GM19467 (cell line): ENCODE measurements at regions not wholly inside any gene's neighbourhood (a gene's known extent, or its start where the extent isn't known, plus 50 kb on each side); places are given as distances from the start of the nearest gene placed in this dataset.

ENCODE experiments used
- ATAC-seq: cut with Tn5 transposase; IDR thresholded peaks from one replicate; pipeline ENCODE4 v1.9.1; 2021; ENCODE audit warnings: mild to moderate bottlenecking, moderate library complexity; ENCODE audit not compliant: unreplicated experiment

DNA sequence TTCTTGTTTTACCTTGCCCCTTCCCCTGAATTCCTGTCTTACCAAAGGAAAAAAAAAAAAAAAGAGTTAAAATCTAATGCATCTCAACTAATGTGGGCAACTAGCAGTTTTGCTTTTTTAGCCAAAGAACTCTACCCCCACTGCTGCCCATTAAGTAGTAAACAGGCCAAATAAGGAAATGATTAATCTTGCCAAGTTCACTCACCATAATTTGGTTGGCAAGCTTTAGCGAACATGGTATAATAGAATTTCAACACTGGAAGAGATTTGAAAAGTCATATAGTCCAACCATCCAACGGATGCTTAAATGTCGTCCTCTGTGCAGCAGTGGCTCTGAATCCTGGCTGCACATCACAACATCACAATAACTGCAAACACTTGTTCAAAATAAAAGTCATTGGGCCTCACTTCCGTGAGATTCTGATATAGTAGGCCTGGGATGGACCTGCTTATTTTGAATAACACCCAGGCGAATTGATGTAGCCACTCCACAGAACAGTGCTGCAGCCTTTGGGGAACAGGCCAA lies 142.0 kb upstream of the UBE2E1 start:
- no peak for ATAC-seq

DNA sequence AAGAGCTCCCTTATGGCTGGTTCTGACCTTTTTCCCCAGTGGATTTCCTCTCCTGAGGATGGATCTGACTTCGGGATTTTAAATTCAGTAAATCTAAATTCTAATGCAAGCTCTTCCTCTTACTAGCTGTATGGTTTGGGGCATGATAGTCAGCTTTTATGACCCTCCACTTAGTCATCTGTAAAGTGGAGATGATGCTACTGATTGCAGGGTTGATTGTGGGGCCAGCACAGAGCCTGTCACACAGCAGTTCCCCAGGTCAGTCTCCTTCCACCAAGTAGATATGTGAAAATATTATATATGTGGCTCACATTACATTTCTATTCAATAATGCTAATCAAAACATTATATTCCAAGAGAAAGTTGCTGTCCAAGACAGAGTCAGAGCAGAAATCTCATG lies 141.3 kb upstream of the UBE2E1 start:
- ATAC-seq: no peak

DNA sequence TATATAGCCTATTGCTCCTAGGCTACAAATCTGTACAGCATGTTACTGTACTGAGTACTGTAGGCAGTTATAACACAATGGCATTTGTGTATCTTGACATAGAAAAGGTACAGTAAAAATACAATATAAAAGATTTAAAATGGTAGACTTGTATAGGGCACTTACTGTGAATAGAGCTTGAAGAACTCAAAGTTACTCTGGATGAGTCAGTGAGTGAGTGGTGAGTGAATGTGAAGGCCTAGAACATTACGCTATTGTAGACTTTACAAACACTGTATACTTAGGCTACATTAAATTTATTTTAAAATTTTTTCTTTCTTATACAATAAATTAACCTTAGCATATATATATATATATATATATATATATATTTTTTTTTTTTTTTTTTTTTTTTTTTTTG lies 140.0 kb upstream of the UBE2E1 start:
- no peak for ATAC-seq

DNA sequence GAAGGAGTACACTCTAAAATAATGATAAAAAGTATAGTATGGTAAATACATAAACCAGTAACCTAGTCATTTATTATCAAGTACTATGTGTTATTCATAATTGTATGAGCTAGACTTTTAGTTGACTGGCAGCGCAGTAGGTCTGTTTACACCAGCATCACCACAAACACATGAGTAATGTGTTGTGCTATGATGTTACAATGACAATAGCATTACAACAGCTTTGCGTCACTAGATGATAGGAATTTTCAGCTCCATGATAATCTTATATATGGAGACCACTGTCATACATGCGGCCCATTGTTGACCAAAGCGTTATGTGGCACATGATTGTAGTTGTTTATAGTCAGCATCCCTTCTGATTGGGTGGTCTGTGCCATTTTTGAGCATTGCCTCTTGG lies 138.9 kb upstream of the UBE2E1 start:
- ATAC-seq: no peak

DNA sequence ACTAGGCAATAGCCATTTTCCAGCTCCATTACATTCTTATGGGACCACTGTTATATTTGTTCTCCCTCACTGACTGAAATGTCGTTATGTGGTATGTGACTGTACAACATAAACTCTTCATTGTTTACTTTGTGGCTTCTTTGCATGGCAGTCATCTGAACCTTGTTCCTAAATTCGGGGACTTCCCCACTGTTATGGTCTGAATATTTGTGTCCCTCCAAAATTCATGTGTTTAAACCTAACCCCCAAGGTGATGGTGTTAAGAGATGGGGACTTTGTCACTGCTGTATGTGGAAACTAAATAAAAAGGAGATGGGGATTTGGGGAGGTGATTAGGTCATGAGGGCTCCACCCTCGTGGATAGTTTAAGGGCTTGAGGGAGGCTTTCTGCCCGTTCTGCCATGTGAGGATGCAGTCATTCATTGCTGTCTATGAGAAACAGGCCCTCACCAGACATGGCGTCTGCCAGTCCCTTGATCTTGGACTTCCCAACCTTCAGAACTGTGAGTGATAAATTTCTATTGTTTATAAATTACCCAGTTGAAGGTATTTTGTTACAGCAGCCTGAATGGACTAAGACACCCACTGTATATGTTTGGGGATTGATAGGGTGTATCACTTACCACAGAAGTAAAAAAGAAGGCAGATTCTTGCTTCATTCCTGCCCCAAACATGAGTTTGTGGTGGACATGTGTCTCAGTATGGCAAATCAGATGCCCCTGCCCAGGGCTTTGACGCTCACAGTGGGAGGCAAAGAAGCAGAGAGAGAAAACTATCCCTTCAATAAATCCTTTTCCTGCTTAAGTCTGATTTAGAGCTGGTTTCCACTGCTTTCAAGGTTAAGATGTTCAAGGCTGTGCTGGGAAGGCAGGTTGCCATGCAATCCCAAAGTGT lies 138.0 kb upstream of the UBE2E1 start:
- ATAC-seq: no peak

DNA sequence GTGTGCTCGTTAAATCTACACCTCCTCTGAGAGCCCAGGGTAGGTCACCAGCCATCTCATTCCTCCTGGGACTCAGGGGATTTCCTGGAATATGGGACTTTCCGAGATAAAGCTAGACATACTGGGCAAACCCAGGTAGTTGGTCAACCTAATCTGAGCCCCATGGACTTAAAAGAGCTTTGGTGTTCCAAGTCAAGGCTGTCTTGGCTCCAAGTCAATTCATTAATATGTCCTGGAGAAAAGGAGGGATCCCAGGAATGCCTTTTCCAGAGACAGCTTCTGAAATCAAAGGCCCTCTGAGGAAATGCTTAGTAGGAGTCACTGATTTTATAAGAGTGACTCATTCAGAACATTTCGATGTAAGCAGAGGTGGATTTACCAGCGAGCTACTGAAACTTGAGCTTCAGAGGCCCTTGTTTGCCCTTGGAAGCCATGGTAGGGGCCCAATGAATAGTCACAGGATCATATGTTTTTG lies 137.3 kb upstream of the UBE2E1 start:
- no peak for ATAC-seq

DNA sequence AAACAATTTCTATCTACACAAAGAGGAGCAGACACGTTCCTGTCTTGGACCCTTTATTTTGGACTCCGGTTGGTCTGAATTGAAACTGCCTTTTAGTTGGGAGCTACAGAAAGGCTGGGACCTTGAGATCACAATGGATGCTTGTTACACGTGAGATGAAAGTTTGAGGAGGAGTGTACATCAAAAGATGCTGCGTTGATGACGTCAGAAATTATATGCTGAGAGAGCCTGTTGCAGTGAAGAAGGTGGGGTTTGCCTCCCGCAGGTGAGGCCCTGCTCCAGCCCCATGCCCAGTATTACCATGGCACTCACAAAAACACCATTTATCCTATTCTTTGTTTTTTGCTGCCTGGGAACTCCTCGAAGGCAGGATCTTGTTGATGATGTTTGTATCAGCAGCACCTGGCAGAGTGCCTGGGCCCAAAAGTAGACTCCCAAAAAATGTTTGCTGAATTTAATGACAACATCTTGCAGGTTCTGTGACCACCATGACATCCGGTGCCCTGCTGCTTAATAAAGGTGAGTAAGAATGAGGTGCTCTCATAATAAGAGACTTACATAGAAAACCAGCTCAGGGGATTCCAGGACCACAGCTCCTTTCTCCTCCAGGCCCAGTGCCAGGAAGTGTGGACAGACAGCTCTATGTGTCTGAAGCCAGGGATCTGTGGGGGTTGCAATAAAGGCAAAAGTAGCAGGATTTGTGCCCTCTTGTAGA lies 136.1 kb upstream of the UBE2E1 start:
- no peak for ATAC-seq

DNA sequence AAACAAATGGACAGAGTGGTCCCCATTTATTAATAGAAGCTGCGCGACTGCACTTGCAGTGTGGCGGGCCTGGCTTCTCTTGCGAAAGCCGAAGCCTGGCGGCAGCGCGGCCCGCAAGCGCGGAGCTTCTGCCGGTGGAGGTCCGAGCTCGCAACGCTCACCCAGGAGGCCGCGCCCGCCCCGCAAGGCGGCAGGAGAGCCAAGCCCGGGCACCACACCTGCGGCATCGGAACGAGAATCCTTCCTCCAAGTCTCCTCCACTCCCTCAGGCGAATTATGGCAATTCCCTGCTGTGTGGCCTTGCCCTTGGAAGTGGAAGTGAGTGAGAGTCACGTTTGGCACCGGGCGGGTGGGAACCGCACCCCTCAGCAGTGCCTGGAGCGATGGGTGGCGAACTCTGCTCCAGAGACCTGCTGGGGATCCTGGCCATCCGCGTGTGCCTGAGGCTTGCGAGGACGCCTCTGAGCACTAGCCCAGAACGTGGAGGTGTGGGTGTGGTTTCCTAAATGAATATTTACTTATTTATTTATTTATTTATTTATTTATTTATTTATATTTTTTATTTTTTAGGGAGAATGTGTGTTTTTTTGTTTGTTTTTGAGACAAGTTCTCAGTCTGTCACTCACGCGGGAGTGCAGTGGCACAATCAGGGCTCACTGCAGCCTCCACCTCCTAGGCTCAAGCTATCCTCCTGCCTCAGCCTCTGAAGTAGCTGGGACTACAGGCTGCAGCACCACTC lies 133.7 kb upstream of the UBE2E1 start:
- ATAC-seq: no peak

DNA sequence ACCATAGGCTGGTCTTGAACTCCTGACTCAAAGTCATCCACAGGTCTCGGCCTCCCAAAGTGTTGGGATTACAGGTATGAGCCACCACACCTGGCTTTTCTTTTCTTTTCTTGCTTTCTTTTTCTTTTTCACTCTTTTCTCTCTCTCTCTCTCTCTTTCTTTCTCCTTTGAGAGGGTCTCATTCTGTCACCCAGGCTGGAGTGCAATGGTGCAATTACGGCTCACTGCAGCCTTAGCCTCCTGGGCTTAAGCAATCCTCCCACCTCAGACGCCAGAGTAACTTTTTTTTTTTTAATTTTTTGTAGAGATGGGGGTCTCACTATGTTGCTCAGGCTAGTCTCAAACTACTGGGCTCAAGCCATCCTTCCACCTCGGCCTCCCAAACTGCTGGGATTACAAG lies 133.1 kb upstream of the UBE2E1 start:
- no peak for ATAC-seq

DNA sequence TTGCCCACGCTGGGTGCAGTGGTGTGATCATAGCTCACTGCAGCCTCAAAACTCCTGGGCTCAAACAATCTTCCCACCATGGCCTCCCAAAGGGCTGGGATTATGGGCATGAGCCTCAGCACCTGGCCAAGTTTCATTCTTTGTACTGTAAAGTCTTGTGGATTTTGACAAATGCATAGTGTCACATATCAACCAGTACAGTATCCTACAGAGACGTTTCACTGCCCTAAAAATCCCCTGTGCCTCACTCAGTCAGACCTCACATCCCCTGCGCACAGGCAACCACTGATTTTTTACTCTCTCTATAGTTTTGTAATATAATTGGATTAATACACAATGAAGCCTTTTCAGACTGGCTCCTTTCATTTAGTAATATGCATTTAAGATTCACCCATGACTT lies 130.7 kb upstream of the UBE2E1 start:
- ATAC-seq: no peak

DNA sequence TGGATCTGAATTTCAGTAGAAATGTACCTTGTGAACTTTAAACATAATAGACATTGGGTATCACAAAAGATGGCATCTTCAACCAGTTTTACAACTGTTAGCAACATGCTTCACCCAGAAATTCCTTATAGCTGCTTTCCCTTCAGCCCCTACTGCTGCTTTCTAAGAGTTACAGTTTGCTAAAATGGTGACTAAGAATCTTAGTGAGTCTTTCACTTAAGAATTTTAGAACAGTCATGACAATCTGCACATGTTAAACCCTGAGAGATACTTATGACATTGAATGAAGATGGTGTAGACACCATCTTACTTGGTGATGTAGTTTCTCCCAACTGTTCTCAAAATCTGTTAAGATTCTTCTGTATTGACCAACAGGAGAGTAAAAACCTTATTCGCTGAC lies 129.7 kb upstream of the UBE2E1 start:
- no peak for ATAC-seq

DNA sequence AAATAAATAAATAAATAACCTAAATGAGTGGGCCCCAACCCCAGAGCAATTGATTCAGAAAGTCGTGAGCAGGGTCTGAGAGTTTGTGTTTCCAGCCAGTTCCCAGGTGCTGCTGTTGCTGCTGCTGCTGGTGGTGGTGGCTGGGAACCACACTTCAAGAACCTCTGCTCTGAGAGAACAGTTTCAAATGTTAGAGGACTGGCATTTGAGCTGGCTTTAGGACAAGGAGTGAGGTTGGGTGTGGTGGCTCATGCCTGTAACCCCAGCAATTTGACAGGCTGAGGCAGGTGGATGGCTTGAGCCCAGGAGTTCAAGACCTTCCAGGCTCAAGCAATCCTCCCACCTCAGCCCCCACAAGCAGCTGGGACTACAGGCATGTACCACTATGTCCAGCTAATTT lies 123.1 kb upstream of the UBE2E1 start:
- ATAC-seq: no peak

DNA sequence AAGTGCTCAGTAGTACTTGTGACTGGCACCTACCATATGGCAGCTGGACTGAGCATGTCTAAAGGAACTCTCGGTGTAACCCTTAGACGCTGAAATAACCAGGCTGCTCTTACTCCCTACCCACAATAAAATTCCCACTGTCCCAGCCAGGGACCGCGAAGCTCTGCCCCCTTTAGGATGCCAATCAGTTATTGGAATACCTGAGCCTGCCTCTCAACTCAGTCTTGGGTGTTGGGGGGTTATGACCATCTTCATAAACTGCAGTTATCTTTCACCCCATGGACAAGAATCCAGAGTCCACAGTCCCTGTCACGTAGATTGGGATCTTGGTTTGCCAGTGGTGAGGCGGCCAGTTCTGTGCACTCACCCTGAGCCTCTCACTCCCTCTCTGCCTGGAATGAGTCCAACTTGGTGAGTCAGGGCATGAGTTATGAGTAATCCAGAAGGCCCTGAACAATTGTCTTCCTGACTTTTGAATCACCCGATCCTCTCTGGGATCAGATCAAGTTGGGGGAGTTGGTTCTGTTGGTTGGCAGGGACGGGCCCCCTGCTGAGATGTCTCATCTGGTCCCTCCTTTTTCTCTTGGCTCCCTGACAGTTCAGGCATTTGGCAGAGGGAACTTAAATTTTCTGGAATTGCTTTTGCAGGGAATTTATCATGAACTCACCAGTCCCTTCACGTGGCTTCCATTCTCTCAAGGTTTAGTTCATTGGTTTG lies 120.1 kb upstream of the UBE2E1 start:
- ATAC-seq: no peak

DNA sequence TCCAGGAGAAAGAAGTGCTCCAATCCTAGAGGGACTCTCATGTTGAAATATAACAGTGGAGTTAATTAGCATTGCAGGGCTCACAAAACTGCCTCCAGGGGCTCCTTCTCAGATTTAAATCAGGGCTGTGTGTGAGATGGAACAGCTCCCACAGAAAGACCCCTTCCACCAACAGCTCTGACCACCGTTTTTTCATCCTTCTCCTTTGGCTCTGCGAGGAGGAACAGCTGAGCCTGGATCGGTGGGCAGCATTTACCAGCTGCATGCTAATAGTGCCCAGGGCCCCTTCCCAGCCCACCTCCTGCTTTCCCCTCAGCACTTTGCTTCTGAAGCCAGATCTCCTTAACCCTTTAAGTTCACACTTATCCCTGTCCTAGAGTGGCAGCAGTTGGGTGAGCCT lies 119.2 kb upstream of the UBE2E1 start:
- ATAC-seq: no peak

DNA sequence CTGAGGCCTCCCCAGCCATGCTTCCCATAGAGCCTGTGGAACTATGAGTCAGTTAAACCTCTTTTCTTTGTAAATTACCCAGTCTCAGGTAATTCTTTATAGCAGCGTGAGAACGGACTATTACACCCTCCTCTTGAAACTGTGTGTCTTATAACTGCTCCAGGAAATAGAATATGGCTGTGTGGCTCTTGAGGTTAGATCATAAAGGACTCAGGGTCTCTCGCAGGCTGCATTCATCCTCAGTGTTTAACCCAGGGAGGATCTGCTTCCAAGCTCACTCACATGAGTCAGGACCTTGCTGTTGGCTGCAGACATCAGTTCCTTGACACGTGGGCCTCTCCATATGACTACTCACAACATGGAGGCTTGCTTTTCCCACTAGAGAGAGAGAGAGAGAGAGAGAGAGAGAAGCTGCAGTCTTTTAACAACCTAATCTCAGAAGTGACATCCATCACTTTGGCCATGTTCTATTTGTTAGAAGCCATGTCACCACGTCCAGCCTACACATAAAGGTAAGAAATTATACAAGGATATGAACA lies 114.3 kb upstream of the UBE2E1 start:
- no peak for ATAC-seq

DNA sequence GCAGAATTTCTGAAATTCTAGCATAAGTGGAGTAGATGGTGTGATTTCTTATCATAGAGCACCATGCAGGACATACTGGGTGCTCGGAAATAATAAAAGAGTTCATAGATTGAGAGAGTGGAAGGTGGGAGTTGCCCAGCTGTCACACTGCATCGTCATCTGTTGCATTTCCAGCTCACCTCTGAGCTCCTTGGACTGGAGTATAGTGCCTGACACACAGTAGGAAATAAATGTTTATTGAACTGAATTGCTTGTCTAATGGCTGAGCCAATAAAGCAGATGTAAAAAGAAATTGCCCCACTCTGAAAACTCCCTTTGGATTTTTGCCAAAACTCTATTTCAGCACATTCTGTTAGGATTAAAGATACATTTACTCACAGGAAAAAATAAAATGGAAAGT lies 108.9 kb upstream of the UBE2E1 start:
- no peak for ATAC-seq

DNA sequence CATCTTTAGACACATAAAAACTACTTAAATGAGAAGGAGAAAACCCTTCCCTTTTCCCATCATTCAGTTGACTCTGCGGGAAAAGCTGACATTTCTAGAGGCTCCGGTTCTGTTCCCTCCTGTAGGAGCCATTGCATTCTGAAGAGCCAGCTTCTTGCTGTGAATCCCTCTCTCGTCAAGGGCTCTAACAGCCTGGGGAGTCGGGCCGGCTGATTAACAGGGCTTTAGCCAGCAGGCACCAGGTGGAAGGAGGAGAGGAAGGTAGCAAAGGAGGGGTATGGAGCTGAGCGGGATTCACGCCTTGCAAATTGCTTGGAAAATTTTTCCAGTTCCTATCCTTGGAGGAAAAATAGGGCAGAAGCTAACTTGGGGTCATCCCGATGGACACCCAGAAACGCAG lies 108.3 kb upstream of the UBE2E1 start:
- no peak for ATAC-seq

DNA sequence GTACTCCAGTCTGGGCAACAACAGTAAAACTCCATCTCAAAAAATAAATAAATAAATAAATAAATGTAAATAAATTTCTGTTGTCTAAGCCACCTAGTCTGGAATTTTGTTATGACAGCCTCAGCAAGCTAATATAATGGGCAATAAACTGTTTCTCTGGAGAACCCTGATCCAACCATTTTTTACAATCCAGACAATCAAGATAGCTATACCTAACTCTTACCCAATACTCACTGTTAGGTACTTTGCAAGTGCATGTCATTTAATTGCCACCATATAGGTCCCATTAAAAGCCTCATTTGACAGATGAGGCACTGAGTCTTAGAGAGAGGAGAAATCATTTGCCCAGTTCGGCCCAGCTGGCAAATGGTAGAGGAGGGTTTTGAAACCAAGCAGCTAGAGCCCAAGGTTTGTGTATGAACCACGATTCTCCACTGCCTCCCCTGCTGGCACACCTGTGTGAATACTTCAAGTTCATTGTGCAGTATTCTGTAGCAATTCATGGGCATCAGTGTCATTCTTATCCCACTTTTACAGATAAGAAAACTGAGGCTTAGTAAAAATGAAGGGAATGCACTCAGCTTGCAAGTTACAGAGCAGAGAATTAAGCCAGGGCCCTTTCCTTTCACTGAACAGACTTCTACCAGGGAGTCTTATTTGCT lies 107.0 kb upstream of the UBE2E1 start:
- ATAC-seq: no peak

DNA sequence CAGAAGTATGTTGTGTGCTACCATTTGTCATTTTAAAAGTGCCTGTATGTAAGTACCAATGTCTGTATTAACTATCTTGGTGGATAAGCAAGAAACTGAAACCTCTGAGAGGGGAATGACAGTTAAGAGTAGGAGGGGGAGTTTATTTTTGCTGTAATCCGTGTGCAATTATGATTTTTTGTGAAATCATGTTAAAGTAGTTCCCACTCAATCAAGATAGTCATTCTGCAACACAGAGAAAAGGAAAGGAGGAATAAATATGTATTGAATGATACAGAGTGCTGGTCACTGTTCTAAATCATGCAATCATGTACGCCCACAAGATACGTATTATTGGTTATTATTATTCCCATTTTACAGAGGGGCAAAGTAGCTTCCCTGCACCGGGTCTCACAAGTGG lies 105.1 kb upstream of the UBE2E1 start:
- ATAC-seq: no peak
